GM18519 (cell line): ENCODE measurements at regions not wholly inside any gene's neighbourhood (a gene's known extent, or its start where the extent isn't known, plus 50 kb on each side); places are given as distances from the start of the nearest gene placed in this dataset.

ENCODE experiments used
- ATAC-seq: cut with Tn5 transposase; IDR thresholded peaks from one replicate; pipeline ENCODE4 v1.9.1; 2021; ENCODE audit warnings: mild to moderate bottlenecking, moderate library complexity; ENCODE audit not compliant: unreplicated experiment, low FRiP score

GRCh38 chr10:59557052-59557451, 152.6 kb downstream of the SLC16A9 start:
- ATAC-seq: no peak

GRCh38 chr10:59553162-59553900, 156.3 kb downstream of the SLC16A9 start:
- ATAC-seq: no peak

- ATAC-seq: no peak
Observed at GRCh38 chr10:59550061-59550460, 159.6 kb downstream of the SLC16A9 start.

DNA sequence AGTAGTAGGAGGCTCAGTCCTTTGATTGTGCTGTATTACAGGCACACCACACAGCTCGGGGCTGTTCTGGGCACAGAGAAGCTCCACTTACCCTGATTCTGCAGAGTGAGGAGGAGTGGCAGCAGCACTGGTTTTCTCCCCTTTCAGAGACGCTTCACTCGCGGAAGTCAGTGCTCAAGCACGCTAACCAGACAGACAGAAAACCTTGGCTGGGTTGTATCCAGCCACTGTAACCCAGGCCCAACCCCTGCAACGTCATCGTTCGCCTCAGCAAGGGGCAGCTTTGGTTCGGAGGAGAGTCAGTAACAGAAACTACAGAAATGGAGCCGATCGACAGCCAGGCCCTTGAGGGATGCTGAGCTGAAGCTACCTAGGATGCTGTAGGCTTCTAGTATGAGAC, 171.0 kb downstream of the SLC16A9 start:
- ATAC-seq: no peak

DNA sequence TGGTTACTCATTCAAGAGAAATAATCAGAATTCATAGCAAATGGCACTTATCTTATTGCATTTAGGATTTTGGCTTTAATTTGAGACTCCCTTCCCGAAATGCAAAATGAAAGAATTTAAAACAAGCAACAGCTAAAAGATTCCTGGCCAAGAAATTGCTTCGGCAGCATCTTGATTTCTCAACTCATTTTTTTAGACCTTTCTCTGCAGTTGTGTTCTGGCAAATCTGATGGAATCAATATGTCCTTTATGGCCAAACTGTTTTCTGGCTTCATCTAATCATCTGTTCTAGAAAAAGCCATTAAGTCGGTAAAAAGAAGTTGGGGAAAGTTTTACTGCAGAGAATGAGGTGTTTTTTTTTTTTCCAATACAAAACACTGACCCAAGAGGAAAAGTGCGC, 172.1 kb downstream of the SLC16A9 start:
- no peak for ATAC-seq

DNA sequence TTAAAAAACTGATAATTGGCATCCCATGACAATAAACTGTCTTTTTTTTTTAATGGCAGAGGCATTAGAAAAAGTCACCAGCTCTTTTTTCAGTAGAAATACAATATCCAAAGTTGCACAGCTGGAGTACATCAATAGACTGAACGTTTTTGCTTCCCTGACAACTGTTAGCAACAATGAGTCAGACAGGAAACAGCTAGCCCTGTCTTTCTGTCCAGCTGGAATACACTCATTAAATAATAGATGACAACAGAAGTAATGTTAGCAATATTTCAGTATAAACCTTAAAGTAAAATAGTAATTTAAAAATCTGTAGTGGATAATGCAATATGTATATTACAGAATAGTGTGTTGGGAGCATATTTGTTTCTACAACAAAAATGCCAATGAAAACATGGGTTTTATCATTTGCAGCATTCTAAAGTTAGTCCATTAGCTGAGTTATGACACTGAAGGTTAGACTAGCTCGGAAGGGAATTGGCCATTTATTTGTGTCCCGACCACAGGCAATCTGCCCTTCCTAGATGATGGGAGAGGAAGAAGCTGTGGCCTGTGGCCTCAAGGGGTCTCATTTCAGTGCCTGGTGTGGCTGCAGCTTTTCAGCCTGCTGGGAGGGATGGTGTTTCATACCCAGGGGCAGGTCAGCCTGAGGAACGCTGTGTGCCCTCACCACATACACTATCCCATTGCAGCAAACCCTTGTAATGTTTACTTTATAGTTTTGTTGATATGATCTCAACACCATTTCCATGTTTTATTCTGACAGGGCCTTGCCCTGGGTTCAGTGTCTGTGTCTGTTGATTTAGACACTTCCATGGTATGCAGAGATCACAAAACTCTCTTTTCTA, 173.3 kb downstream of the SLC16A9 start:
- no peak for ATAC-seq

DNA sequence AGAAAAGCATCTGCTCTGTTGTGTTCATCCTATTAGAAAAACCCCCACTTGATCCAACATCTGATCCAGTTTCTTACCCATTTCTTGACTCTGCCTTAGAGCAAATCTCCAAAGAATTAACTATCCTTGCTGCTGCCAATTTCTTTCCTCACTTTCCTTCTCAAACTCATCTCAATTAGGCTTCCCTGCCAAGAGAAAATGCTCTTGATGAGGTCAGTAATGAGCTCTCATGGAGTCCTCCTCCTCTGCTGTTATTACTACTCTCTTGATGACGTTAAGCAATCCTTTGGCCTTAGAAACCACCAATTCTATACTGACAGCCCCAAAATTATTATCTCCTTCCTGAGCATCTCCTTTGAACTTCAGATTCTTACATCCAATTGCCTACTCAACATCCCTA, 162.0 kb upstream of the FAM13C start:
- no peak for ATAC-seq

DNA sequence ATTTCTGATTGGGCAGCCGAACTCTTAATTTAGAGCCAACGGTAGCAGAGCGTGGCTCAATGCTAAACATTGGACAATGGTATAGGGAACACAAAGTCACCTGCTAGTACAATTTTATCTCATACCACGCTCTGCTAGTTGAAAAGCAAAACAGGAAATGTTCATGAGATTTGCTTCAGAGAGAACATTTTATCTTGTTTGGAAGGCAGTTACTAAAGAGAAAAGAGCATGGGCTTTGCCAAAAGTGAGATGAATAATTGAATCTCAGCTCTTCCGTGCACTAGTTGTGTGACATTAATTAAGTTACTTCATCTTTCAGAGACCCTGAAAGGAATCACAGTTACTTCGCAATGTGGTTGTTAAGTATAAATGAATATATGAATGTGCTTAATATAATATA, 161.5 kb upstream of the FAM13C start:
- no peak for ATAC-seq

DNA sequence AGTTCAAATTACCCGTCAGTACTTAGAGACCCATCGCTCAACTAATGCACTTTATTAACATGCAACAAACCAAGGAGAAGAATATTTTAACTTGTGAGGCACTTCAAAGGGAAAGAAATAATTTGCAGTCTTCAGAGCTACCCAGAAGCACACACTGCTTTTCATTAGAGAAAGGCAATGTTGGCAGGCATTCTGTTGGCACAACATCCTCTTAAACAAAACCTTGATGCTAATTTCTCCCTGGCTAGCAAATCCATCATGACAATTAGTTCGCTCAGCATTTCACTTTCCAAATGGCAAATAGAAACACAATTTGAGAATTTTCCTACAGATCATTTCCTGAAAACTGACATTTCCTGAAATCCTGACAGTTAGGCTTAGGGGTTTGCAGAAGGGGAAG, 155.6 kb upstream of the FAM13C start:
- no peak for ATAC-seq

DNA sequence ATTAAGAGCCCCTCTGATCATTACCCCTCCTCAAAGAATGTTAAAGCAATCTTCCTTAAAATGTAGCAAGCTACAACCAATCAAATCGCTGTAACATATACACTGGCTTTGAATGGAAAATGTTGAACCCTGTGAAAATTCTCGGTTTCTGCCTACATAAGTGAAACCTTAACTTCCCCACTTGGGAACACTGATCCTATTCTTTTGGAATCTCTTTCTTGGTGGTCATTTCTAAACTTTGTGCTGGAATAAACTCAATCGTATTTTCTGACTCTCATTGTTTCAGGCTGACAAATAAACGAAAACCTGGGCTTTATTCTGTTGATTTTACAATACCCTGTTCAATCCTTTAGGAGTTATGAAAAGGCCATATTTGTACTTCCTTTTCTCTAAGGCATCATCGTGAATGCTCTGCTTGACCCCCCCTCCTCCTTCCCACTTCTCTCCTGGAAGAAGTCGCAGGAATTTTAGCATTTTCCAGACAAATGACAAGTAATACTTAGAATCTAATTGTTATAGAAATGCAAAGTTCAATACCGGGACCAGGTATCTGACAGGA, 155.1 kb upstream of the FAM13C start:
- no peak for ATAC-seq

DNA sequence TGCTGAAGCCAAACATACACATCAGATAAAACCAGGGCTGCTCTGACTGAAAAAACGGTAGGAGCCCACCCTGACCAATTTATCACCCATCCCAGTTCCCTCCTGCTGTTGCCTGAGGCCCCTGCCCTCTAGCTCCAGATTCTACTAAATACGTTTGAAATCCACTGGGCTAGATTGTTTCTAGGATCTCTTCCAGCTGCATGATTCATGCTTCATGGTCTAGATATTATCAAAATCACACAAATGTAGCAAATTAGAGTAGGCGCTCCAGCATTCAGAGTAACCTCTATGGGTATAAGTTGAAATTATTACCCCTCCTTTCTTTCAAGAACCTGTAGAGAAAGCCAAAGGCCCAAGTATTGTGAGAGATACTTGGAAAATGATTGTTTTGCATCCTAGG, 151.2 kb upstream of the FAM13C start:
- ATAC-seq: no peak

DNA sequence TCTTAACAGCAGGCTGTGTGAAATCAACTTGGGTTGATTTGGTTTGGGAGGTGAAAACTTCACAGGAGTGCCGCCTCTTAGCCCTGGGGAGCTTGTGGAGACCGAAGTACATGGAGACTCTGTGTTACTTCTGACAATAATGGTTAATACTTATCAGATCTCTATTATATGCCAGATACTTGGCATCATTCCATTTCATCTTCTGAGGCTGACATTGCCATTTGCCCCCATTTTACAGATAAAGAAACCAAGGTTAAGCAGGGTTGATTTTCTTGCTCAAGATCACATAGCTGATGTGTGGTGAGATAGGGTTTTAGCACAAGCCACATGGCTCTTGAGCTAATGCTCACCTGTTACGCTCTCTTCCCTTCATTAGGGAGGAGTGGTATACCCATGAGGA, 150.6 kb upstream of the FAM13C start:
- ATAC-seq: no peak

GRCh38 chr10:59508956-59509355, 146.6 kb upstream of the FAM13C start:
- no peak for ATAC-seq

DNA sequence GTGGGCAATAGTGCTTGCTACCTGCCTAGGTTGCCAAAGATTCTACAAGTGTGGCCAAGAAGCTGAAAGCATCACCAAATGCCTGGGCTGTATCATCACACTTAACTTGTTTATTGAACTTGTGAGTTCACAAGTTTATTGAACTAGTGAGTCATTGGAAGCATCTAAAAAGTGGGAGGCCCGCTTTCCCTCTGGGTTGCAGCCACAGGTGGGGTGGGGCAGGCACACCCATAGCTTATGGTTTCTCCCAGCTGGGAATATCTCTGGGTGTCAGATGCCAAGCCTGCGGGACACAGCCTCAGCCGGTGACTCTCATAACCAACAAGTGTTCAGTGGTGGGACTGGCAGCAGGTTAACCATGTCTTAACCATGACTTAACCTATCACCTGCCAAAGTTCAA, 145.9 kb upstream of the FAM13C start:
- no peak for ATAC-seq

DNA sequence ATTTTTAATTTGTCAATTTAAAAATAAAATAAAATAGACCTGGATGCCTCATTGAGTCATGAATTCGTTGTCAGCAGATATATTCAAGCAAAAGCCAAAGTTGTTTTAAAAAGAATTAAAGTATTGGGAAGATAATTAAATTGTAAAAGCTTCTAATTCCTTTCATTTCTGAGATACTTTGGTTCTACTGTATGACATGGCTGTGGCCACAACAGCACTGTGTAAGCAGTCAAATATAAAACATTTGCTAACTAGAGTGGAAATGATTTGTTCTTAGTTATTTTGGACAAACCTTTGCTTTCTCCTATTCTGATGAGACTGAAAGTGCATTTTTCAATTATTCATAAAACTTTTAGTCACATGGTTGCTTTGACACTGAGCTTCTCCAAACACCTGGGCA, 143.6 kb upstream of the FAM13C start:
- ATAC-seq: no peak

DNA sequence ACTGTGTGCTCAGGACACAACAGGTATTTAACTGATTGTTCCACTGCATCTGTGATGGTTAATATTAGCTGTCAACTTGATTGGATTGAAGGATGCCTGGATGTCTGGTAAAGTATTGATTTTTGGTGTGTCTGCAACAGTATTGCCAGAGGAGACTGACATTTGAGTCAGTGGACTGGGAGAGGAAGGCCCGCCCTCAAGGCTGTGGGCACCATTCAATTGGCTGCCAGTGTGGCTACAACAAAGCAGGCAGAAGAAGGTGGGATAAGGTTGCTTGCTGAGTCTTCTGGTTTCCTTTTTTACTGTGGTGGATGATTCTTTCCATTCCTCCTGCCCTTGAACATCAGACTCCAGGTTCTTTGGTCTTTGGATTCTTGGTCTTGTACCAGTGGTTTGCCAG, 137.1 kb upstream of the FAM13C start:
- no peak for ATAC-seq

GRCh38 chr10:59493017-59493416, 130.7 kb upstream of the FAM13C start:
- ATAC-seq: no peak

DNA sequence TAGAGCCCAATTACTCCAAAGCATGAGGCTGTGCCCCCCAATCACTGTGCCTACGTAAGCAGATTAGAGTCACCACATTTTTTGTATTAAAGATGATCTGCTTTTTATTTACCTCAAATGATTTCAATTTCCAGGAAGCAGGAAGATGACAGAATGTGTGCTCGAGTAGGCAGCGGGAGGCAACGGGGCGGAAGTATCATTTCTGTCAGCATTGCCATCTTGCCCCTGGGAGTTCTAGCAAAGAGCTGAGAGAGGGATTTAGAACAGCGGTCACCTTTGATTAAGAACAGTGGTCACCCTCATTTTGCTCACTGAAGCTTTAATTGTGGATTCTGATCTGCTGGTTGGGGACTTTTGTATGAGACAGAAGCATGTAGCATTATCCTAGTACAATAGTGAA, 117.1 kb upstream of the FAM13C start:
- ATAC-seq: no peak

GRCh38 chr10:59470570-59470969, 108.2 kb upstream of the FAM13C start:
- ATAC-seq: no peak

DNA sequence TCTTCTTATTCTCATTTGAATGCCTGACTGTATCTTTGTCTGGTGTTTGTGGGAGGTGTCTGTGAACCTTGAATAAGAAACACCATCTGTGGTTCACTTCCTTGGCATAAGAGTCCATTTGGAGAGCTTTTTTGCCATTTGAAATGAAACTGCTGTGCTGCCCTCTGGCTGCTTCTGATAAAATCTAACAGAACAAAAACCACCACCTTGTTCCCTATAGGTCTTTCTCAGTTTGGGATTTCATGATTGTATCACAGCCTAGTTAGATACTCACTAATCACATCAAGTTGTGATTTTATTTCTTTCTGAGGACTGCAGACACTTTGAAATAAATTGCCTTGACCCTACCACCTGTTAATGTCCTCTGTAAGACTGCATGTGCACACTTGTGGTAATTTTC, 102.7 kb upstream of the FAM13C start:
- ATAC-seq: no peak

DNA sequence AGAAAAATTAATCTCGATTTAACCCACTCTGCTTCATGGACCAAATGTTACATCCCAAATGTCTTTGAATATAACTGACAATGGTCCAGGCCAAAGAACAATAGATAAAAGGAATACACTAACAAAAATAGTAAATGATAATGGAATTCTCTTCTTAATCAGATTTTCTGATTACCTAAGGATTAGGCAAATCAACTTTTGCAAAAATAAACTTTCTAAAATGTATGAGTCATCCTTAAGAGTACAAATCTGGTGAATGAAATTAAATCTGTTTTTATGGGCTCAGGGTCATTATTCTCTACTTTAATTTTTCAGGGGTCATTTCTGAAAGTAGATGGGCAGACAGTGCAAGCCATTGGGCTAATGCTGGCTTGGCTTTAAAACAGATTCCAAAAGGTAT, 102.1 kb upstream of the FAM13C start:
- no peak for ATAC-seq

GRCh38 chr10:59463909-59464308, 101.6 kb upstream of the FAM13C start:
- ATAC-seq: no peak
